ENCODE measurements at regions not wholly inside any gene's neighbourhood (a gene's known extent, or its start where the extent isn't known, plus 50 kb on each side); places are given as distances from the start of the nearest gene placed in this dataset.

DNA sequence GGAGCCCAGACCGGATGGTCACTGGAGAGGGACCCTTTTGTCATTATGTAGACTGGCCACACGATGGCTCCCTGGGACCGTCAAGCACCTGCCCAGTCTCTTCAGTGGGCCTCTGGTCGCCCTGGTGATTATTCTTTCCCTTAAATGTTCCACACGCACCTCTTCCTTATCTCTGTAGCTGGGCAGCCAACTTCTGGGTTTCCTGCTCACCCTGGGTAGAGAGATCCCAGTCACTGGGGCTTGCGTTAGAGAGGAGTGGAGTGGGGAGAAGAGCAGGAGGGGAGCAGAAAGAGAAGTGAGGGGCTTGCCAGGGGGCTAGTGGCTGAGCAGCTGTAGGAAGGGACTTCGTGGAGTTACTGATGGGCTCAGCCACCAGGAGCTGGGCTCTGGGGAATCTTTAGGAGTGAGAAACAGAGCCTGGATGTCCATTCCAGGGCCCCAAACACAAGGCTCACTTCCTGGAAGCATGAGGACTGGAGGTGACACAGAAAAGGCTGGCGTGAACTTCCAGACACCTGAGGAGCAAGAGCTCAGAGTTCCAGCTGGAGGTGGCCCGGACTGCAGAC lies 150.1 kb downstream of the DHX35 start:
- DNase-seq (ENCODE audit: low read depth, low spot score) = no peak

DNA sequence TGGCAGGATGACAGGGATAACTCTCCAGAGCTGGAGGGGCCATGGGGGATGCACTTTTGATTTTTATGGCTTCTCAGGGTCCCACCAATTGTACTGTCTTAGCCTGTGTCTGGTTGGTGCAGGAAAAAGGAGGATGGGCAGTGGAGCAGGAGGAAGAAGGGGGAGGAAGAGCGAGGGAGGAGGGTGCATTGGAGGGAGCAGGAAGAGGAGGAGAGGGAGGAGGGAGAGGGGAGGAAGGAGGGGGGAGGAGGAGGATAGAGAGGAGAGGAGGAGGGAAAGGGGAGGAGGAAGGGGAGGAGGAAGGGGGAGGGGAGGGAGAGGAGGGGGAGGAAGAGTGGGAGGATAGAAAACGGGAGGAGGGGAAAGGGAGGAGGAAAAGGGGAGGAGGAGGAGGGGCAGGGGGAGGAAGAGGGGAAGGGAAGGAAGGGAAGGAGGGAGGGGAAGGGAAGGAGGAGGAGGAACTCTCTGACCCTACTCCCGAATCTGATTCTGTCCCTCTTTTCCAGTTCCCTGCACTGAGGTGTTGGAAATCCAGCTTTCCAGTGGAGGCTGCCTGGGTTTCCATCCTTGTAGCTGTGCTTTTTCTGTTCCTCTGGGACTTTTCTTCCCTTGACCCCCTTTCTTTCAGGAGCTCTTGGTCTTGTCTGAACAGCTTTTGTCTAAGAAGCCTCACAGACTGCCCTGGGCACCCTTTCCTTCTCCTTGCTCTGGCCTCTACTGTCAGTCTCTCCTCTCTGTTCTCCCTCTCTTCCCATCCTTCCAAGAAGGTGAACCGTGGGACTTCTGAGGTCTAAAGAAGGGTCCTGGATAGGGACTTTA lies 149.4 kb downstream of the DHX35 start:
- DNase-seq (ENCODE audit: low read depth, low spot score) = no peak

DNA sequence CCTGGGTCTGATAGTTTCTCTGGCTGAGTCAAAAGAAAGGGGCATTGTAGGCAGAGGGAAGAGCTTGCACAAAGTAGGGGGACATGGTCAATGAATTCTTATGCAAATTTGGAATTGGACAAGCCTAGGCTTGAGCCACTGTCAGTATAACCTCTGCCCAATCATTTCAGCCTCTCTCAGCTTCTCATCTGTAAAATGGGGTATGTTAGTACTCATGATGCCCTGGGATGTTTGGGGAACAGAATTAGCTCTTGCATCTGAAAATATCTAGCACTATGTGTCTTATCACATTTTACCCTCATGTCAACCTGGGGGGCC lies 148.6 kb downstream of the DHX35 start:
- no peak for DNase-seq (ENCODE audit: low read depth, low spot score)

DNA sequence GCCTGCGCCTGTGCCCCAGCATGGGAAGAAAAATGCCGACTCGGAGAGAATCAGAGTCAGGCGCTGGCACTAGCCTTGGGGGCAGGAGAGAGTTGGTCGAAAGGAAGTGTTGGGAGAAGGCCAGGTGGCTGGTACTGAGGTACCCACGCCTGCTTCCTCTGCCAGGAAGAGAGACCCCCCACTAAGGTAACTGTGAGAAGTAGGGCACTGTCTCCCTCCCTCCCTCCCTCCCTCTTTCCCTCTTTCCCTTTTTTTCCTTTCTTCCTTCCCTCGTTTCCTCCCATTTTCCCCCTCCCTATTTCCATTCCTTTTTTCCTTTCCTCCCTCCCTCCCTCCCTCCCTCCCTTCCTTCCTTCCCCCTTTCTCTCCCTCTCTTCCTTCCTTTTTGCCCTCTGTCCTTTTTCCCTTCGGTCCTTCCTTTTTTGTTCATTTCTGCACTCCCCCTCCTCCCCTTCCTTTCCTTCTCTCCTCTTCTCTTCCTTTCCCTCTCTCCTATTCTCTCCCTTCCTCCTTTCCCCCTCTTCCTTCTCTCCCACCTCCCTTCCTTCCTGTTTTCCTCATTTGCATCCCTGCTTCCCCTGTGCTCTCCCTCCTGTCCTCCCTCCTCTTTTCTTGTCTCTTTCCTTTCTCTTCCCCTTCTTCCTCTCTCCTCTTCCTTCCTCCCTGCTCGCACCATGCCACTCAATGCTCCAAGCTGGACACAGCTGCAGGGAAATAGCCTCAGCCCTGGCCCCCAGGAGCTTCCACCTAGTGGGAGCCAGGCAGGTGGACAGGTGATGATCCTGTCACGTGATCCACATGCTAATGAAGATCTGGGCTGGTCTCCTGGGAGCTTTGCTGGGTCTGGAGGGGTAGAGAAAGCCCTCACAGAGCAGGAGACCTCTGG lies 148.0 kb downstream of the DHX35 start:
- no peak for DNase-seq (ENCODE audit: low read depth, low spot score)

DNA sequence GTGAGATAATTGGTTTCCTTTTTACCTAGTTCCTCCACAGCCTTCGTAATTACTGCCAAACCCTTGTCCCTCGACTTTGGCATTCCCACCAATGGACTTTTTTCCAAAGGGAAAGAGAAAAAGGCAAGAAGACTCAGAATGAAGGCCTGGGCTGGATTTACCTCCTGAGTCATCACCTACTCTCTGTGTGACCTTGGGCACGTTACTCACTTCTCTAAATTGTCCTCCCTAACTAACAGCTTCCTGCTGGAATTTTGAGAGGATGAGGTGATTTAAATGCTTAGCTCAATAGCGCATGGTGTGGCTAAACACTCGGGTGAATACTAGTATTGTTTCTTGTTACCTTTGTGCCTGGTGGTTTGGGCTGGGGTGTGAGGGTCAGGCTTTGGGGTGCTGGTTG lies 146.6 kb downstream of the DHX35 start:
- no peak for DNase-seq (ENCODE audit: low read depth, low spot score)

DNA sequence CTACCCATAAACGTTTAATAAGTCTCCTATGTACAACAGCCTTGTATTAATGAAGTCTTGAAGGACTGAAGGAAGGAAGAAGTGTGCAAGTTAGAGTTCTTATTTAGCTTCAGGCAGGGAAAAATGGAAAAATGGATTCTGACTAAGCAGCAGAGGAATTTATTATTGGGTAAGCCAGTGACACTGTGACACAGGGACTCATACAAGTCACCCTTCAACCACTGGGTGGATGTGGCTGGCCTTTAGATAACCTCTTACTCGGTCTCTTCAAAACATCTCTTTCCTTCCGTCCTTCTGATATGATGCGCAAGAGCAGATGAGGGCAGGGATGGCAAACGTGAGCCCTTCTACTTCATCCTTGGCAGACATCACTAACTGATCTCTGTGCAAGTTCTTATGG lies 145.6 kb downstream of the DHX35 start:
- DNase-seq (ENCODE audit: low read depth, low spot score) = no peak

DNA sequence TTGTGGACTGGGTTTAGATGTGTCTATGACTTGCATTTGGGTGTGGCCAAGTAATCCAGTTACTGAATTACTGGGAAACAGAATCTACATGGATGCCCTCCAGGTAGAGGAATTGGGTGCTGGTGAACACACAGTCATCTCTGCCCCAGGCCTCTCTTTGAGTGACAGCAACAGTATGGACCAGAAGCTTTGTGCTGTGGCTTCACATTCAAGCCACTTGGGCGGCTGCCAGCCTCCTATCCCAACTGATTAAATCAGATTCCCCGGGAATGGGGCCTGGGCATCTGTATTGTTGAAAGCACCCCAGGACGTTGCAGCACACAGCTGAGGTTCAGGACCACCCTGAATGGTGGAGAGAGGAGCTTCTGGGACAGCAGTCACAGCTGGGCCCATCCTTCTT lies 144.6 kb downstream of the DHX35 start:
- no peak for DNase-seq (ENCODE audit: low read depth, low spot score)

DNA sequence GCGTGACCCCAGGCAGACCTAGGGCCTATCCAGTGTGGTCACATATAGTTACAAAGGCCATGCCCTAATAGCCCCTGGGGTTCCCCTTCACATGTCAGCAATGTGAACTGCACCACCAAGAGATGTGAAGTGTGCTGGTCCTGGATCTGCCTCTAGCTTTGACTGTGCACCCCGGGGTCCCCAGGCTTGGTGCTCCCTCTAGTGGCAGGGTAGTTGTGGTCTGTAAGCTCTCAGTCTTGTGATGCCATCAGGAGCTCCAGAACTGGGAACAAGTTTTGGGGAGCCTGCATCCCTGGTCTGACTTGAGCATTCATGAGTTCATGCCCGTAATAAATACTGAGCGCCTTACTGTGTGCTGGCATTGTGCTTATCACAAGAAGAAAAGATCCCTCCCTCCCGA lies 143.4 kb downstream of the DHX35 start:
- no peak for DNase-seq (ENCODE audit: low read depth, low spot score)

DNA sequence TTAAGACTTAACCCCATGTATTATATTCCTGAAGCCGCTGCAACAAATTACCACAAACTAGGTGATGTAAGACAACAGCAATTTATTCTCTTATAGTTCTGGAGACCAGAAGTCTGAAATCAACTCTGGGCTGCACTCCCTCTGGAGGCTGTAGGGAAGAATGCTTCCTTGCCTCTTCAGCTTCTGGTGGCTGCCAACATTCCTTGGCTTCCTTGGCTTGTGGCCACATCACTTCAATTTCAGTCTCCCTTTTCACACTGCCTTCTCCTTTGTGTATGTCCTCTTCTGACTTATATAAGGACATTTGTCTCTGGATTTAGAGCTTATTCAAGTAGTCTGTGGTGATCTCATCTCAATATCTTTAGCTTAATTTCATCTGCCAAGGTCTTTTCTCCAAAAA lies 141.6 kb downstream of the DHX35 start:
- DNase-seq (ENCODE audit: low read depth, low spot score) = no peak

DNA sequence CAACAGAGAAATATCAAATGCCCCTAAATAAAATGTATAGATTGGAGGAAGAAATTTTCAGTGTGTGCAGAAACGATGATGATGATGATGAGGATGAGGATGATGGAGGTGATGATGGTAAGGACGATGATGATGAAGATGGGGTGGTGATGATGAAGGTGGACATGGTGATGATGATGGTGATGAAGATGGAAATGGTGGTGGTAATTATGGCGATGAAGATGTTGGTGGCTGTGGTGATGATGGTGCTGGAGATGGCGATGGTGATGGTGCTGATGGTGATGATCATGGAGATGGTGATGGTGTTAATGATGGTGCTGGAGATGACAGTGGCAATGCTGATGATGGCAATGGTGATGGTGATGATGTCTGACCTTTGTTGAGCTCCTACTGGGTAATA lies 141.2 kb downstream of the DHX35 start:
- no peak for DNase-seq (ENCODE audit: low read depth, low spot score)

DNA sequence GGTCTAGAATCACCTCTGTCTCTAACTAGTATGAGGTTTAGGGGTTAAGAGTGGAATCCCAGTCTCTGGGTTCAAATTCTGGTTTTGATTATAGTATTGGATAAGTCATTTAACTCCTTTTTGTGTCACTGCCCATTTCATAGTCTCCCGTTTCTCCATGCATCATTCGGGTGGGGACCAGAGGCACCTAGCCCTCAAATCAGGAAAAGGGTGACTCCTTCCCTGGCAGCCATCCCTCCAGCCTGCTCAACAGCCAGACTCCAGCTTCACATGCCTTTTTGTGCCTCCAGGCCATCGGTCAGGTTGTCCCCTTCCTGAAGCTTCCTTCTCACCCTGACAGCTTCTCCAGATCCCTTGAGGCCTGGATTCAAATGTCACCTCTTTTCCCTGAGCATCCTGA lies 139.8 kb downstream of the DHX35 start:
- no peak for DNase-seq (ENCODE audit: low read depth, low spot score)

DNA sequence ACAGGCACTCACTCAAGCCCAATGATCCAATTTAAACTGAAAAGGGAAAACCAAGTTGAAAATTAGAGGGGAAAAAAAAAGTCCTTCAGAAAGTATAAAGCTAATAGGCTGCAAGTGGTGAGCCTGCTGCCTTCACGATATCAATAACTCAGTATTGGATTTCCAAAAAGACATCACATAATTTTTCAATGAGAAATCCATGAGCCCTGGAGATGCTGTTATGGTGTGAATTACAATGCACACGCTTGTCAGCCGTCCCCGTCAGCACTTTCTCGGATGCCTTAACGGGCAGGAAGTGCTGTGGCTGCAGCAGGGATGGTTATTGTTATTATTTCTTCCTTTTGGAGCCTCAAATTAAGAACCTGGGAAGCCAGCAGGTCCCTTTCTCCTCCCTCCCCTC lies 138.5 kb downstream of the DHX35 start:
- DNase-seq (ENCODE audit: low read depth, low spot score) = no peak

DNA sequence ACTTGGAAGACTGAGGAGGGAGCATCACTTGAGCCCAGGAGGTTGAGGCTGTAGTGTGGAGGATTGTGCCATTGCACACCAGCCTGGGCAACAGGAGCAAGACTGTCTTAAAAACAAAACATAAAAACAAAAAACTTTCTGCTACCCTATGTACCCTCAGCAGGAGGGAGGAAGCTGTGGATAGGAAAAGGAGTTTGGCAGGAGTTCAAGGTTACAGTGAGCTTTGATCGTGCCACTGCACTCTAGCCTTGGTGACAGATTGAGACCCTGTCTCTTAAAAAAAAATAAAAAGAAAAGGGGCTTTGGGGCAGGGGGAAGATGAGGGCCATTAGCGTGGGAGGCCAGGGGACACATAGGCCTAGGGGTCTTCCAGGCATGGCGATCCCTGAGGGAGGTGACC lies 135.7 kb downstream of the DHX35 start:
- no peak for DNase-seq (ENCODE audit: low read depth, low spot score)

DNA sequence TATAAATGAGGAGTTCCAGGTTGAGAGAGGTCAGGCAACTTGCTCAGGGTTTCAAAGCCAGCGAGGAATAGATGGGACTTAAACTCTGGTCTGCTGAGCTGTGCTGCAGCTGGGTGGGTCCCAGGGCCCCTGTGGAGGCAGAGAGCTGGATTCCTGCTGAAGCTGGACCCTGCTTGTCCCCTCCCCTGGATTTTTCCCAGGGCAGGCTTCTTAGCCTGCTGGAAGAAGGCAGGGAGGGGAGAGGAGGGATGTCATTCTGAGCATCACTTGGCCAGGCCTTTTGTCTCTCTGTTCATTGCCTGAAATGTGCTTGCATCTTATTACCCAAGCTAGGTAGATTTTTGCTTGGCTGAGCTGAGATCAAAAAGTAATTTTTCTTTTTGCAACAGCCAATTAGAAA lies 133.7 kb downstream of the DHX35 start:
- no peak for DNase-seq (ENCODE audit: low read depth, low spot score)

DNA sequence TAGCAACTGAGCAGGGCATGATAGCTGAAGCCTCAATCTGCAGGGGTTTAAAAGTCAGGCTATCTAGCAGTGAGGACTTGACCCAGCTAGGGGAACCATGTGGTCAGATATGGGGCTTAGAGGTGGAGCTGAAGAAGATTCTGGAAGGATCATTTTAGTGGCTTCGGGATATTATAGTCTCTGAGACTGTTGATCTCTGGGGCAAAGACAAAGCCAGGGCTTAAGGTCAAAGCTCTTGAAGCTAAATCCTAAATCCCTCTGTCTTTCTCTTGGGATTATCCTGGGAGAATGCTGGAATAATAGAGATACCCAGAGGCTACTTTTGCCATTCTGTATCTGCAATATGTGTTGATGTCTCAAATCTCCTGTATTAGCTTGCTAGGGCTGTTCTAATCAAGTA lies 132.2 kb downstream of the DHX35 start:
- DNase-seq (ENCODE audit: low read depth, low spot score) = no peak

DNA sequence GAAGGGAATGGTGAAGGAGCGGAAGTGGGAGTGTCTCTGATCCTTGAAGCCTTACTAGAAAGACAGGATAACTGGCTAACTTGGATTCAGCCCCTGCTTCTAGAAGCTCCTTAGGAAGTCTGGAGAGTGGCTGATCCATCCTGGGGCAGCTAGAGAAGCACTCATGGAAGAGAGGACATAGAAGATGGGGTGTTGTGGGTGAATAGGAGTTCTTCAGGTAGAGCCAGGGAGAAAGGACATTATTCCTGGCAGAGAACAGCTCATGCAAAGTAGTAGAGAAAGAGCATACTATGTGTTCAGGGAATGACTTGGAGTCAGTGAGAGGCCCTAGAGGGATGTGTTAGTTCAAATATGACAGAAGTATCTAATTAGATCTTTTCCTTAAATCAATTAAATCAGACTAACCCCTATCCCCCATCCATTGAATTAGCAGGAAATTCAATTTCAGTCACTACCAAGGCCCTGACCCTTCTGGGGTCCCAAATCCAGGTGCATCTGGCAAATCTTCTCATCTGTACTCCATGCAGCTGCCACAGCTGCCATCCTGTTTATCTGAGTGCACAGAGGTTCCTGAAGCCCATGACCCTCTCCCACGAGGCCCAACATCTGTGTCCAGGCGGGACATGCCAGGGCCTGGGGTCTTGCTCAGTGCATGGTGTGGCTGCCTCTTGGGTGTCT lies 130.7 kb downstream of the DHX35 start:
- DNase-seq (ENCODE audit: low read depth, low spot score) = no peak

DNA sequence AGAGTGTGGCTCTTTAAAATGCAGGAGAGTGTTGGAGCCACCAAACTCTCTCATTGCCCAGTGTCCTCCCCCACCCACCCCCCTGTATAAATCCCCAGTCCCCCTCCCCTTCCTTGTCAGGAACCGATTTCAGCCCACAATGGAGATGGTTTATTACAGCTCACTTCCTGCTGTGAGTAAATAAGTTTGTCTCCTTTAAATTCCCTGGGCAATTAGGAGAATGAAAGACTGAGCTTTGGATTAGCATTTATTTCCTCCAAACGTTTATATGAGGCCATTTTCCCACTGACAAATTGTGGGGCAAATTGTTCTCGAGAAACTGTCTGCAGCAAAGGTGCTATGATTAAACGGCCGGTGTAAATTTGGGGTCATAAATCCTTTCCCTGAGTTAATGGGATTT lies 128.8 kb downstream of the DHX35 start:
- no peak for DNase-seq (ENCODE audit: low read depth, low spot score)

DNA sequence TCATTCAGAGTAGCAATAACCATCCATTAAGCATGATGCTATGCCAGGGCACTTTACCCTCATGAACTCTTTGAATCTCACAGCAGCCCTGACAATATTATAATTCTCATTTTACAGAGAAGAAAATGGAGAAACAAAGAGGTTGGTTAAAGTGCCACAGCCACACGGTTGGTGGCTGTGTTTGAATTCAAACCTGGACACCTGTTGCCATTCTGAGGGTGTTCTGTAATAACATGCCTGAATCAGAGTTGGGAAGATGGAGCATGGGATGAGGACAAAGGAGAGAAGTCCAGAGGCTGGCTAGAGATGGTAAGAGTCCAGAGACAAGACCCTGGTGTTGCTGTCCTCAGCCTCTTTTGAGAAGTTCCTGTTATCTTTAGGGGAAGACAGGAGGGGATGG lies 127.7 kb downstream of the DHX35 start:
- DNase-seq (ENCODE audit: low read depth, low spot score) = no peak
